ENCODE measurements at regions not wholly inside any gene's neighbourhood (a gene's known extent, or its start where the extent isn't known, plus 50 kb on each side); places are given as distances from the start of the nearest gene placed in this dataset.
"Not testable (repeated sequence)": the region's sequence is repeated elsewhere in the genome, so short reads cannot be mapped to it uniquely, and the experiment has no call there.

DNA sequence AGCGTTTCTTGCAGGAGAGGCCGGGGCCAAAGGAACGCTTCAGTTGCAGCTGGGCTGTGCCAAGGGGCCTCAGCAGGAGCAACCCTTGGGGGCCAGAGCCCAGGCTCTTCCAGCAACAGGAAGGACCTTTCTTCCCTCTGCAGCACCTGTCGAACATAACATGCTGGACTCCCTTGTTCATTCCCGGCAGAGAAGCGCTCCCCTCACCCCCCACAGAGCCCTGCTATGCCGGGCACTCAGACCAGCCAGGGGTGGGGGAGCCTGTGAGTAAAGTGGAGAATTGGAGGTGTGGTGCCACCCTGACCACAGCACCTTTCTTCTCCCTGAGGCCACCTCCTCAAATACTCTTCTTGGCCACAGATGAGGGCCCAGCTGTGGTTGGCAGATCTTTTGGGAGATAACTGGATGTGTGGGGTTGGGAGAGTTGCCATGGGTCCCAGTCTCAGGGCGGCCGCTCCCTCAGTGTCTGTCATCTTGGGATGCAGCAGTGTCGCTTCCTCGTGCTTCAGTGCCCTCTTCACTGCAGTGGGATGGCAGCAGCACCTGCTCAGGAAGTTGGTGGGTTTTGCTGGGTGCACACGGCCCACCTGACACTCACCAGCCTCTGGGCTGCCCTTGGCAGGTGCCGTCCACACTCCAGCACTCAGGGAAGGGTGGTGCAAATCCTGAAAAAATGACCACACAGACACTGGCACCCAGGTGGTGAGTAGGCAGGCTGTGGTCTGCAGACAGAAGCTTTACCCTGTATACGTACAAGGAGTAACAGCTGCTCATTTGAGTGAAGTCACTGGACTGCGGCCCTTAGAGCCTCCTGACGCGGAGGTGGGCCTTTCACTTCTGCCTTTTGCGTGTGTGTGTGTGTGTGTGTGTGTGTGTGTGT lies 67.5 kb downstream of the NPIPB11 start:
- H3K4me1 ChIP-seq; H3K4me3 ChIP-seq; DNase-seq (ENCODE audit: low spot score in 2 of 2); H3K36me3 ChIP-seq (replicated peaks); H3K27me3 ChIP-seq (ENCODE audit: low read depth); H3K9me3 ChIP-seq; in situ Hi-C loops (cut with MboI; ENCODE audit: low sequenced_read_pairs): not testable (repeated sequence)

DNA sequence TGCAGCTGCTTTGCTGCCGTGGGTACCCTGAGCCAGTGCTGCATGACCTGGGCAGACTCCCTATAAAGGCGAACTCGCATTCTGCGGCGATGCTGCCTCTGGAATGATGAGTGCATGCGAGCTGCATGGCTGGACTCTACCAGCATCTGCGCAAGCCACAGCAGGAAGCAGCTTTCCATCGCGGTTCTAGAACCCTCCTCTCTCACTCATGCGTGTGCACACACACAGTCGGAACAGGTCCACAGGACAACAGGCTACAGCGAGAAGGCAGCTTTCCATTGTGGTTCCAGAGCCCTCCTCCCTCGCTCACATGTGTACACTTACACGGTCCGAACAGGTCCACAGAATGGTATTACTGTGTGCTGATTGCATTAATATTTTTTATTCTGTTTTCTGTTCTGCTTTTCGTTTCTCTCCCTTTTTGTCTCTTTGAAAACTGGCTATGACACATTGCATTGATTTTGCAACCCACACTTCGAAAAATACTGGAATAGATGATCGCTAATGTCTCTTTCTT lies 69.1 kb downstream of the NPIPB11 start:
- H3K4me1 ChIP-seq; DNase-seq (ENCODE audit: low spot score in 2 of 2); H3K9me3 ChIP-seq; H3K27me3 ChIP-seq (ENCODE audit: low read depth); in situ Hi-C loops (cut with MboI; ENCODE audit: low sequenced_read_pairs); H3K36me3 ChIP-seq (replicated peaks); H3K4me3 ChIP-seq: not testable (repeated sequence)

DNA sequence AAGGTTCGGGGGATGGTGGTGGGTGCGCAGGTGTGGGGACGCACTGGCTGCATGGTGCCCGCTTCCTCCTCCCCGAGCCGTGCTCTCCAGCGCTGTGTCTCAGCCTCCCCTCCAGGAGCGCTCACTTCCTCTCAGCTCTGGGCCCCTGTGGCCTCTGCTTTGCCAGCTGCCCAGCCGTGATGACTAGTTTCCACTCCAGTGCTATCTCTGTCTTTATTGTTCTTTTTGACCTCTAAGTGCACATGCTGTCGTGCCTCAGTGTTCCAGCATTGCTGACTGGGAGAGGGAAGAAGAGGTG lies 71.0 kb downstream of the NPIPB11 start:
- DNase-seq (ENCODE audit: low spot score in 2 of 2); H3K4me1 ChIP-seq; H3K27me3 ChIP-seq (ENCODE audit: low read depth); H3K4me3 ChIP-seq; H3K36me3 ChIP-seq (replicated peaks); in situ Hi-C loops (cut with MboI; ENCODE audit: low sequenced_read_pairs); H3K9me3 ChIP-seq: not testable (repeated sequence)

DNA sequence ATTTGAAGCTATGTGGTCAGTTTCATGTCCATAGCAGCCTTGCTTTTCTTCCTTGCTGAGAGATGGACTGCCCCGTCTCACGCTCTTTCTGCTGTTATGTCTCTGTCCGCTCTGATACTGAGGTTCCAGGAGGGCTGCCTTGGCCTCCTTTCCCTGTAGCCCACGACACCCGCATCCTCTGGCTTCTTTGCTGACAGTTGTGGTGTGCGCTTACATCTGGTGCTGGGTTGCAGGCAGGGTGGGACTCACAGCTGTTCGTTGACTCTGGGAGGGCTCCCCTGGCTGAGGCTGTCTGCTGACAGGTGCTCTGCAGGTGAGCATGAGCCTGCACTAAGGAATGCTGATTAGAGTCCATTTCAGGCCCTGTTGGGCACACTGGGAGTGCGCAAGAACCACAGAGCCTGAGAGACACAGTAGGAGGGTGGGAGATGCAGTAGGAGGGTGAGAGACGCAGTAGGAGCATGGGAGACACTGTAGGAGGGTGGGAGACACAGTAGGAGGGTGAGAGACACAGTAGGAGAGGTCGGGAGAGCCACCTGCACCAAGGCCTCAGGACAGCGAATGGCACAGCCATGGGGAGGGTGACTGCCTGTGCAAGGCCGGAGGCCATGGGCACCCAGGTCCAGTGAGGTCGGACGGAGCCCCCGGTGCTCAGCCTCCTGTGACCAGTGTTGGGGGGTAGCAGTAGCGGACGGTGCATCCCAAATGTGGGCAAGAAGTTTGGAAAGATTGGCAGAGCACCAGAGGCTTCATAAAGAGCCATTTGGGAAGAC lies 71.5 kb downstream of the NPIPB11 start:
- H3K27me3 ChIP-seq (ENCODE audit: low read depth); H3K9me3 ChIP-seq; H3K36me3 ChIP-seq (replicated peaks); H3K4me3 ChIP-seq; in situ Hi-C loops (cut with MboI; ENCODE audit: low sequenced_read_pairs); DNase-seq (ENCODE audit: low spot score in 2 of 2); H3K4me1 ChIP-seq: not testable (repeated sequence)

DNA sequence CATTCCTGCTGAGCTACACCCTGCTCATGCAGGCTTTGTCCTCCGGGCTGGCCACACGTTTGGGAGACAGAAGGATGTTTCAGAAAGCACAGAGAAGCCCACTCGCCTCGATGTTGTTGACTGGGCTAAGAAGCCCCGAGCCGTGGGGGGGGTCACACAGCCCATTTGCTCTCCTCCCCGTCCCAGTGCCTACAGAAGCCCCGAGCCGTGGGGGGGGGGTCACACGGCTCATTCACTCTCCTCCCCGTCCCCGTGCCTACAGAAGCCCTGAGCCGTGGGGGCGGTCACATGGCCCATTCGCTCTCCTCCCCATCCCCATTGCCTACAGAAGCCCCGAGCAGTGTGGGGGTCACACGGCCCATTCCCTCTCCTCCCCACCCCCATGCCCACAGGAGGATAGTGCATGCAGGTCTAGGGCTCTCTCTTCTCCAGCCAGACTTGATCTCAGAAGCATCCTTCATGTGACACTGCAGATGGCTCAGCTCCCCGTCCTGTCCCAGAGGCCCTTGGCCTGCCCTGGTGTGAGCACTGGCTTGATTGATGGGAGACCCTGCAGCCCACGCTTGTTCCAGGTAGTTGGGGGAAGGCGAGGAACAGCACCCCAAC lies 72.9 kb downstream of the NPIPB11 start:
- in situ Hi-C loops (cut with MboI; ENCODE audit: low sequenced_read_pairs); H3K36me3 ChIP-seq (replicated peaks); H3K4me3 ChIP-seq; H3K9me3 ChIP-seq; H3K27me3 ChIP-seq (ENCODE audit: low read depth); DNase-seq (ENCODE audit: low spot score in 2 of 2); H3K4me1 ChIP-seq: not testable (repeated sequence)

DNA sequence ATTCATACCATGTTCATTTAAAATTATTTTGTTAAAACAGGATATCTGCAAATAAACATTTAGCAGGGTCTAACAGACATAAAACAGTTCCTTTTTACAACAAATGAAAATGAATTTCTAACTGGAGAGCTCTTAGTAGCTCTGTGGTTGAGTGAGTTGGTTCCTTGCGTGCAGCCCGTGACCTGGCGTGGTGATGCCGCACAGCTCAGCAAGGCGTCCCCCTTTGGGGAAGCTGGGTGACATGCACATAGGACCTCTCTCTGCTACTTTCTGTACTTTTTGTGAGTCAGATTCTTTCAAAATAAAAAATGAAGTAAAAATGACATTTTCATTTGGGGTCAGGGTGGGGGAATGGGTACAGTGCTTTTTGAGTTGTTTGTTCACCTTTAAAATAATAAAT lies 75.9 kb downstream of the NPIPB11 start:
- H3K36me3 ChIP-seq (replicated peaks); H3K4me3 ChIP-seq; in situ Hi-C loops (cut with MboI; ENCODE audit: low sequenced_read_pairs); H3K27me3 ChIP-seq (ENCODE audit: low read depth); H3K9me3 ChIP-seq; H3K4me1 ChIP-seq; DNase-seq (ENCODE audit: low spot score in 2 of 2): not testable (repeated sequence)

DNA sequence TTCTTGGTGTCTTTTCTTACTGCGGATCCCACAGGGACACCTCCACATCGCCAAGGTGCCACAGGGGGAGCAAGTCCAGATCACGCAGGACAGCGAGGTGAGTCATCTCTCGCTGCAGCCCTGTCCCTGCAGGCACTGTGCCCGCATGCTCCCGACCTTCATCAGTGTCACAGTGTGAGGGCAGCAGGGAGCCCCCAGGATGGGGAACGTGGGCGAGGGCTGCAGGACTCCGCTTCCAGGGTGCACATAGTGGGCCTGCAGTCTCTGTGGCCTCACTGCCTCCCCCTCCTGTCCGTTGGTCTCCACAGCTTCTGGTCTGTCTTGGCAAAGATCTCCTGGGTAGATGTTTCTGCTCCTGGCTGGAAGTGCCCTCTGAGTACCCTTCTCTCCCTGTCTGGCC lies 78.0 kb downstream of the NPIPB11 start:
- H3K4me3 ChIP-seq; in situ Hi-C loops (cut with MboI; ENCODE audit: low sequenced_read_pairs); H3K9me3 ChIP-seq; DNase-seq (ENCODE audit: low spot score in 2 of 2); H3K27me3 ChIP-seq (ENCODE audit: low read depth); H3K4me1 ChIP-seq; H3K36me3 ChIP-seq (replicated peaks): not testable (repeated sequence)

DNA sequence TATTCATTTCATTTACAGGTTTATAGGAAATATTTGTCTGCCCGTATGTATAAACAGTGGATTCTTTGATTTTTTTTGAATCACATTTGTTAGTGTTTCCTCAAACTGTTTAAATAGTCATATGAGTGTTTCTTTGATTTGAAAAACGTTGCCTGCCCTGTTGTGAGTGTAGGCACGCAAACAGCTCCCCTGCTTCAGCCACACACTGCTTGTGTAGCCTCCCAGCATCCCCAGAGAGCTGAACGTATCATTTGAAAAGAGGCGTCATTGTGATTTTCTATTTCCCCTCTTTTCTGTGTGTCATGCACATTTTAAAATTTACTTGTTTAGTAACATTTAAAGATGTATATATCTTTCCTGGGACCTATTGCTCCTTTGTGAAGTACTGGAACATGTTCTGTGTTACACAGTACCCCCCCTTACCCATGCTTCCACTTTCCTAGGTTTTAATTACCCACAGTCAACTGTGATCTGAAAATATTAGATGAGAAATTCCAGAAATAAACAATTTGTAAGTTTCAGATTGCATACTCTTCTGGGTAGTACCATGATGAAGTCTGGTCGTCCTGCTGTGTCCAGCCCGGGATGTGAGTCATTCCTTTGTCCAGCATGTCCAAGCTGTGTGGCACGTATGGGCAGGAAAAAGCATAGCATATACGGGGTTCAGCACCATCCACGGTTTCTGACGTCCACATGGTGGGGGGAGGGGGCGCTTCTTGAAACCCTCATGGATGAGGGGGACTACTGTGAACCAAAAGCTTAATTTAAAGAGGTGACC lies 78.7 kb downstream of the NPIPB11 start:
- H3K27me3 ChIP-seq (ENCODE audit: low read depth); in situ Hi-C loops (cut with MboI; ENCODE audit: low sequenced_read_pairs); H3K9me3 ChIP-seq; H3K36me3 ChIP-seq (replicated peaks); H3K4me3 ChIP-seq; H3K4me1 ChIP-seq; DNase-seq (ENCODE audit: low spot score in 2 of 2): not testable (repeated sequence)

DNA sequence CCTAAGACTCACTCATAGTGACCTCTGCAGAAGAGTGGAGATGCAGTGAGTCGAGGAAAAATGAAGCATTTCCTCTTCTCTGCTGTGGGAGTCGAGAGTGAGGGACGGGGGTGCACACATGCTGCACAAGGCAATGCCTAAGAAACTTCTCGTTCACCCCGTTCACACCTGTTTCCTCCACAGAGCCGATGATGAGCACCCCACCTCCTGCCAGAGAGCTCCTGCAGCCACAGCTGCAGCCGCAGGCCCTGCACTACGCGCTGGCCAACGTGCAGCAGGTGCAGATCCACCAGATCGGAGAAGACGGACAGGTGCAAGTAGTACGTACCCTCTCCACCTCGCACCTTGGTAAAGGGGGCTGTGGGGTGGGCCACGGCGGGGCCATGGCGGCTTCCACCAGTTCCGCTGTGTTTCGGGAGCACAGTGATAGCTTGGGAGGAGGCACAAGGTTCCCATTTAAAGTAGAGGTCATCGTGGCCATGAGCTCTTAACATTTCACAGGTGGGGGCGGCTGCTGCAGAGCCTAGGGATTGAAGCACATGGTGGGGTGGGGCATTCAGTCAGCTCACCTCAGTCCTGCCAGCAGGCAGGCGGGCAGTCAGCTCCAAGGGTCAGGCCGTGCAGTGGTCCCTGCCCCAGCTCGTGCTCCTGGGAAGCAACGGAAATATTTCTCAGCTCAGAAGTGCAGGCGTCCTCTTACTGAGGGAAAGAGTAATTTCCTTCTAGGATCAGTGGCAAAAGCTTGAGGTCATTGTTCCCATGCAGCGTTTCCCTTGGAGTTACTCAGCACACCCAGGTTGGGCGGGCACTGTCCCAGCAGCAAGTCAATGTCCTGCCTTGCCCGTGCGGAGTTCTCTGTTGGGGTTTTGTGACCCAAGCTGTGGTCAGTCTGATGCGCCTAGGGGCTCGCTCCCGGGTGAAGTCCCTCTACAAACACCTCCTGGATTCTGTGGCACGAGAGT lies 80.1 kb downstream of the NPIPB11 start:
- in situ Hi-C loops (cut with MboI; ENCODE audit: low sequenced_read_pairs) = not testable (repeated sequence)

DNA sequence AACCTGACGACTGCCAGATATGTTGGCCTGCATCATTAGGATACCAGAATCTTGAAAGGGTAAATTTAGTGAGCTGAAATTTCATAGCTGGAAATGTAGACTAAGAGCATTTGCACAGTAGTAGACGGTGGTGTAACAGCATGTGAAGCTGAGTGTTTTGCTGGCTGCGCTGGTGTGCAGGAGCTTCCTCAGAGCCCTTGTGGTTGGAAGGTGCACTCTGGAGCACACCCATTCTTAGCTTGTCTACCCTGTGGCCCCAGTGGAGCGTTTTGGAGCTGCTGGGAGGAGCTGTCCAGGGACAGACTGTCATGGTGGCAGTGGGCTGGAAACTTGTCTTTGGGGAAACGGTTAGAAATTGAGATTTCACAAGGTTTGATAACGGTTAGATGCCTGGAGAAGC lies 82.8 kb downstream of the NPIPB11 start:
- H3K9me3 ChIP-seq; H3K4me3 ChIP-seq; DNase-seq (ENCODE audit: low spot score in 2 of 2); H3K27me3 ChIP-seq (ENCODE audit: low read depth); H3K4me1 ChIP-seq; in situ Hi-C loops (cut with MboI; ENCODE audit: low sequenced_read_pairs); H3K36me3 ChIP-seq (replicated peaks): not testable (repeated sequence)

More for the DNA sequence above, 80.1 kb downstream of the NPIPB11 start:
- not testable (repeated sequence) for H3K4me3 ChIP-seq; H3K27me3 ChIP-seq (ENCODE audit: low read depth); H3K4me1 ChIP-seq; H3K36me3 ChIP-seq (replicated peaks); H3K9me3 ChIP-seq; DNase-seq (ENCODE audit: low spot score in 2 of 2)

DNA sequence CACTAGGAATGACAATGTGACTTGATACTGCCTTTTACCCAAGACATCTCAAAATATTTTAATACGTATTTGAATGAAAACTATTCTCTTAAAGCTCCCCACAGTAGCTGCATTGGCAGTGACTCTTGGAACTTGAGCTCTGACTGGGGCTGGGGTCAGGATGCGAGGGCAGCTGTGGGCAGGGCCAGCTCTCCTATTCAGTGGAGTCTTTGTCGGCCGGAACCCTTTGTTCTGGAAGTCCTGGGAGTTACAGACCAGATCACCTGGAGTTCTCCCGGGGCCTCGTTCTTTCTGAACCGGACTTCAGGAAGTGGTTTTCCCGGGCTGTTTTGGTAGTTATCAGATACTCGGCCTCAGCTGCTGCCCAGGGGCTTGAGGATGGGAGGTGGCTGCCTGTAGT lies 84.9 kb downstream of the NPIPB11 start:
- H3K27me3 ChIP-seq (ENCODE audit: low read depth) = no peaks in the 10 kb centered on the region
- H3K4me3 ChIP-seq = no peak overlapping the region
- in situ Hi-C loops (cut with MboI; ENCODE audit: low sequenced_read_pairs) = no loop called here
- no peak for DNase-seq (ENCODE audit: low spot score in 2 of 2)
- H3K9me3 ChIP-seq = no peaks in the 10 kb centered on the region
- no peaks in the 10 kb centered on the region for H3K4me1 ChIP-seq
- no peaks in the 10 kb centered on the region for H3K36me3 ChIP-seq (replicated peaks)

DNA sequence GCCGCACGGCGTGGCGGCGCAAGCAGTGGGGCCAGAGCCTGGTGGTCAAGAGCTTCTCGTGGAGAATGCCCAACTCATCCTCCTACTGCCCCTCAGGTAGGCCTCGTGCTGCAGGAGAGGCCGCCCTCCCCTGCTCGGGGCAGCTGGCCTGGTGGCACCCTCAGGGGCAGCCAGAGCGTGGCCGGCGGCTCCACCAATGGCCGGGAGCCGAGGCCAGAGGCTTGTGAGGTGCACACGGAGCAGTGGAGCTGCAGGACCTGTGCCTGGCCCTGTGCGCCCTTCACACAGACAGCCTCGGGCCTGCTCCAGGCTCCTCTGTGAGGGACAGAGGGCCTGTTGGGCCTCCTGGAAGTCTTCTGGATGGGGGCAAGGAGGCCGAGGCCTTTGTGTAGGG lies 85.5 kb downstream of the NPIPB11 start:
- no peaks in the 10 kb centered on the region for H3K27me3 ChIP-seq (ENCODE audit: low read depth)
- in situ Hi-C loops (cut with MboI; ENCODE audit: low sequenced_read_pairs) = no loop called here

More for the DNA sequence above, 85.5 kb downstream of the NPIPB11 start:
- H3K36me3 ChIP-seq (replicated peaks) = no peaks in the 10 kb centered on the region
- H3K4me1 ChIP-seq = no peaks in the 10 kb centered on the region
- no peak overlapping the region for H3K4me3 ChIP-seq
- H3K9me3 ChIP-seq = no peaks in the 10 kb centered on the region
- DNase-seq (ENCODE audit: low spot score in 2 of 2) = no peak
